H1 (cell line): ENCODE measurements at regions not wholly inside any gene's neighbourhood (a gene's known extent, or its start where the extent isn't known, plus 50 kb on each side); places are given as distances from the start of the nearest gene placed in this dataset.

ENCODE experiments used
- CTCF ChIP-seq, 3 experiments: IDR thresholded peaks; 1 replicate in 2 of 3; 2 replicates in 1 of 3; pipeline versions ENCODE4 v1.5.1 to v1.6.1; 2011; ENCODE audit warnings: low read length in 3 of 3, mild to moderate bottlenecking in 3 of 3, inconsistent platforms in 2 of 3, low read depth in 1 of 3, moderate library complexity in 1 of 3; ENCODE audit not compliant: insufficient read depth in 1 of 3; ENCODE audit errors: control extremely low read depth in 1 of 3
- EGR1 ChIP-seq: IDR thresholded peaks from 2 replicates; pipeline ENCODE4 v1.6.1; 2011; ENCODE audit warnings: low read depth, low read length, borderline replicate concordance
- FOSL1 ChIP-seq: IDR thresholded peaks from 2 replicates; pipeline ENCODE4 v1.6.1; 2011; ENCODE audit warnings: mild to moderate bottlenecking, low read depth, low read length, moderate library complexity; ENCODE audit not compliant: insufficient read depth
- GABPA ChIP-seq: IDR thresholded peaks from 2 replicates; pipeline ENCODE4 v1.6.1; 2011; ENCODE audit warnings: mild to moderate bottlenecking, low read length, moderate library complexity, borderline replicate concordance; ENCODE audit not compliant: insufficient read depth
- JUND ChIP-seq: IDR thresholded peaks from 2 replicates; pipeline ENCODE4 v1.6.1; 2011; ENCODE audit warnings: mild to moderate bottlenecking, improper control_type of control experiment, low read length
- POLR2A ChIP-seq, 2 experiments: IDR thresholded peaks; 1 replicate in 1 of 2; 2 replicates in 1 of 2; pipeline ENCODE4 v1.6.1; 2011; ENCODE audit warnings: low read depth in 2 of 2, low read length in 2 of 2, mild to moderate bottlenecking in 2 of 2; ENCODE audit errors: control extremely low read depth in 1 of 2
- POLR2AphosphoS5 ChIP-seq: IDR thresholded peaks from 2 replicates; pipeline ENCODE4 v1.6.1; 2011; ENCODE audit warnings: low read depth, low read length
- RFX5 ChIP-seq: IDR thresholded peaks from 2 replicates; pipeline ENCODE4 v1.6.1; 2011; ENCODE audit warnings: low read depth, low read length, improper control_type of control experiment, borderline replicate concordance
- RNF2 ChIP-seq: fragments of 200-900, 300-1000 bp; sonication (generic); IDR thresholded peaks from 2 replicates; pipeline ENCODE4 v1.7.1; 2016; ENCODE audit warnings: borderline replicate concordance, low read depth, mild to moderate bottlenecking, antibody characterized with exemption, low read length; ENCODE audit not compliant: poor library complexity, severe bottlenecking; ENCODE audit errors: missing control alignments
- SAP30 ChIP-seq: fragments of 300-600 bp; sonication (generic); IDR thresholded peaks from 2 replicates; pipeline ENCODE4 v1.7.1; 2012; ENCODE audit warnings: low read length, moderate library complexity, mild to moderate bottlenecking, inconsistent platforms; ENCODE audit not compliant: insufficient read depth, insufficient replicate concordance
- TAF1 ChIP-seq: IDR thresholded peaks from 2 replicates; pipeline ENCODE4 v1.6.1; 2011; ENCODE audit warnings: mild to moderate bottlenecking, low read depth, low read length

- TF ChIP-seq POLR2AphosphoS5 = no peak
- no peak for TF ChIP-seq CTCF (IDR thresholded peaks at IDR 0.05; ENCODE audit: control extremely low read depth in 1 of 3, insufficient read depth in 1 of 3, low read depth in 1 of 3, low read length in 3 of 3)
- no peak for TF ChIP-seq POLR2A (IDR thresholded peaks at IDR 0.05; ENCODE audit: control extremely low read depth in 1 of 2, low read depth in 2 of 2, low read length in 2 of 2)
- no peak for TF ChIP-seq RFX5
- no peak for TF ChIP-seq RNF2
- no peak for TF ChIP-seq SAP30
- TF ChIP-seq EGR1 = no peak
- TF ChIP-seq TAF1 = no peak
- no peak for TF ChIP-seq FOSL1
- TF ChIP-seq GABPA = no peak
- TF ChIP-seq JUND = no peak
Observed at GRCh38 chr1:148333875-148334338, 149.2 kb downstream of the PPIAL4G start.
